ENCODE measurements at regions not wholly inside any gene's neighbourhood (a gene's known extent, or its start where the extent isn't known, plus 50 kb on each side); places are given as distances from the start of the nearest gene placed in this dataset.

DNA sequence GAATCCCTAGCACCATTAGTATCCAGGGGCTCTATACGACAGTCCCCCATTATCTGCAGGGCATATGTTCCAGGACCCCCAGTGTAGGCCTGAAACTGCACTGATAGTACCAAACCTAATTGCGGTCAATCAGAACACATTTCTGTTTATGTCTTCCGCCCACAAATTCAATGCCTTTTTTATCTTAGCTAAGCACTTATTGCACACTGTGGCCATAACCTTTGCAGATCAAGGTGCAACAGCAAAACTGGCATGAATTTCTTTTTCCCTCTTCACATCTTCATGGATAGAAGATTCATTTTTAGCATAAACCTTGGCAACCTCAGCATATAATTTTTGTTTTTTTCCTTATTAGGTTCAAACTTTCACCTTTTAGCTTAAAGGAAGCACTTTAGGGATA, 361.1 kb downstream of the DEPDC1B start:
- no peaks in the 10 kb centered on the region for H3K4me1 ChIP-seq (ENCODE audit: control insufficient read depth, insufficient read depth, low read length)
- no peak overlapping the region for H3K18ac ChIP-seq (ENCODE audit: low read depth, low read length)
- no peaks in the 10 kb centered on the region for H3K9me3 ChIP-seq (ENCODE audit: control insufficient read depth, insufficient read depth, low read length)
- H2AK9ac ChIP-seq (replicated peaks; ENCODE audit: low read depth, low read length, poor library complexity), result no peak overlapping the region
- no peak overlapping the region for H4K8ac ChIP-seq (ENCODE audit: low read depth in 2 of 2, low read length in 2 of 2)
- no CpG with 5 or more reads among the region's 3 CpGs for WGBS, 2 experiments (ENCODE audit: extremely low coverage in 2 of 2, insufficient read length in 1 of 2)
- H4K91ac ChIP-seq (ENCODE audit: insufficient read depth, low read depth, low read length), result no peak overlapping the region
- intact Hi-C loops (cut with micrococcal nuclease), result no loop called here
- no peaks in the 10 kb centered on the region for H3K79me1 ChIP-seq (ENCODE audit: low read depth in 1 of 2, low read length in 2 of 2)
- ChIA-PET POLR2A (ENCODE audit: unreplicated experiment) (no interaction called here), CTCF (no interaction called here)
- H3K23ac ChIP-seq (ENCODE audit: low read depth, low read length), result no peak overlapping the region
- no peak overlapping the region for H3K4me3 ChIP-seq (ENCODE audit: insufficient read depth, low read depth, low read length)
- no peak overlapping the region for H3K9ac ChIP-seq (ENCODE audit: low read depth, low read length)
- DNase-seq (no peak), ATAC-seq (ENCODE audit: low read depth) (no peak)
- BruUV-seq (replicated peaks), result no TSS peak
- H3K4ac ChIP-seq (ENCODE audit: low read depth, low read length), result no peak overlapping the region
- no peak overlapping the region for H2BK15ac ChIP-seq (ENCODE audit: low read depth, low read length)
- H4K5ac ChIP-seq (ENCODE audit: low read depth, low read length), result no peak overlapping the region
- dilution Hi-C loops (cut with HindIII; ENCODE audit: low sequenced_read_pairs, unreplicated experiment), result no loop called here
- H3K27ac ChIP-seq (ENCODE audit: insufficient read depth, low read length), result no peak overlapping the region
- in situ Hi-C loops (cut with MboI; ENCODE audit: low sequenced_read_pairs), result no loop called here
- no peak overlapping the region for H2AK5ac ChIP-seq (ENCODE audit: low read depth, low read length)
- H2BK20ac ChIP-seq (ENCODE audit: low read depth, low read length), result no peak overlapping the region
- no peak overlapping the region for H2AFZ ChIP-seq (replicated peaks; ENCODE audit: low read length, poor library complexity)
- no peaks in the 10 kb centered on the region for H4K20me1 ChIP-seq (ENCODE audit: insufficient read depth, low read length)
- H3K4me2 ChIP-seq (ENCODE audit: low read depth, low read length), result no peak overlapping the region
- no peak overlapping the region for H3K14ac ChIP-seq (replicated peaks; ENCODE audit: low read depth, low read length)
- no peaks in the 10 kb centered on the region for H3K9me1 ChIP-seq (ENCODE audit: insufficient read depth, low read length)
- H2BK5ac ChIP-seq (ENCODE audit: low read depth, low read length, poor library complexity, severe bottlenecking), result no peak overlapping the region
- TF ChIP-seq RAD21 (IDR thresholded peaks at IDR 0.05; ENCODE audit: low read length), result no peak
- TF ChIP-seq, protein P1, sequence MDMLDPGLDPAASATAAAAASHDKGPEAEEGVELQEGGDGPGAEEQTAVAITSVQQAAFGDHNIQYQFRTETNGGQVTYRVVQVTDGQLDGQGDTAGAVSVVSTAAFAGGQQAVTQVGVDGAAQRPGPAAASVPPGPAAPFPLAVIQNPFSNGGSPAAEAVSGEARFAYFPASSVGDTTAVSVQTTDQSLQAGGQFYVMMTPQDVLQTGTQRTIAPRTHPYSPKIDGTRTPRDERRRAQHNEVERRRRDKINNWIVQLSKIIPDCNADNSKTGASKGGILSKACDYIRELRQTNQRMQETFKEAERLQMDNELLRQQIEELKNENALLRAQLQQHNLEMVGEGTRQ (IDR thresholded peaks at IDR 0.05; ENCODE audit: low read depth, low read length), result no peak
- TF ChIP-seq MAFK (IDR thresholded peaks at IDR 0.05; ENCODE audit: low read depth, low read length), result no peak
- no peak overlapping the region for H3K56ac ChIP-seq (ENCODE audit: extremely low read depth, insufficient read depth, low read length)
- H3K36me3 ChIP-seq (ENCODE audit: control insufficient read depth, insufficient read depth, low read length), result no peaks in the 10 kb centered on the region
- H3K27me3 ChIP-seq (ENCODE audit: control insufficient read depth, insufficient read depth, low read length), result no peaks in the 10 kb centered on the region
- no peak overlapping the region for H2BK120ac ChIP-seq (ENCODE audit: low read depth, low read length)
